C4-2B (cell line): ENCODE measurements at regions not wholly inside any gene's neighbourhood (a gene's known extent, or its start where the extent isn't known, plus 50 kb on each side); places are given as distances from the start of the nearest gene placed in this dataset.

ENCODE experiments used
- H3K27ac ChIP-seq: fragments of 450-650 bp; 2 replicates; pipeline ENCODE4 v1.5.1; 2017
- CTCF ChIP-seq: fragments of 450-650 bp; conservative IDR thresholded peaks from 2 replicates; pipeline ENCODE4 v1.5.1; 2017; ENCODE audit warnings: mild to moderate bottlenecking
- ZFX ChIP-seq: fragments of 450-650 bp; IDR thresholded peaks from 2 replicates; pipeline ENCODE4 v1.6.1; 2017

GRCh38 chr11:97157221-97157740 lies 767.5 kb downstream of the JRKL start:
- TF ChIP-seq ZFX (no peak), CTCF (no peak)

GRCh38 chr11:97158243-97158642 lies 768.4 kb downstream of the JRKL start:
- TF ChIP-seq ZFX, result no peak
- TF ChIP-seq CTCF, result no peak
- no peak overlapping the region for H3K27ac ChIP-seq

More at GRCh38 chr11:97157221-97157740, 767.5 kb downstream of the JRKL start:
- no peak overlapping the region for H3K27ac ChIP-seq

- no peak for TF ChIP-seq CTCF
- H3K27ac ChIP-seq, result no peak overlapping the region
These were observed 773.9 kb downstream of the JRKL start for GRCh38 chr11:97163631-97164191.

GRCh38 chr11:97201743-97202612 lies 812.2 kb downstream of the JRKL start:
- TF ChIP-seq ZFX, result no peak
- TF ChIP-seq CTCF, result no peak
- H3K27ac ChIP-seq, result no peak overlapping the region

GRCh38 chr11:97202613-97203292 lies 812.9 kb downstream of the JRKL start:
- TF ChIP-seq CTCF, result no peak
- TF ChIP-seq ZFX, result no peak
- no peak overlapping the region for H3K27ac ChIP-seq

- no peak overlapping the region for H3K27ac ChIP-seq
- no peak for TF ChIP-seq ZFX
- TF ChIP-seq CTCF, result no peak
These were observed 828.2 kb downstream of the JRKL start for GRCh38 chr11:97218011-97218410.

- no peak overlapping the region for H3K27ac ChIP-seq
- TF ChIP-seq CTCF (no peak), ZFX (no peak)
These were observed 833.8 kb downstream of the JRKL start for GRCh38 chr11:97223647-97224046.
